ENCODE measurements at regions not wholly inside any gene's neighbourhood (a gene's known extent, or its start where the extent isn't known, plus 50 kb on each side); places are given as distances from the start of the nearest gene placed in this dataset.
"Not testable (repeated sequence)": the region's sequence is repeated elsewhere in the genome, so short reads cannot be mapped to it uniquely, and the experiment has no call there.

DNA sequence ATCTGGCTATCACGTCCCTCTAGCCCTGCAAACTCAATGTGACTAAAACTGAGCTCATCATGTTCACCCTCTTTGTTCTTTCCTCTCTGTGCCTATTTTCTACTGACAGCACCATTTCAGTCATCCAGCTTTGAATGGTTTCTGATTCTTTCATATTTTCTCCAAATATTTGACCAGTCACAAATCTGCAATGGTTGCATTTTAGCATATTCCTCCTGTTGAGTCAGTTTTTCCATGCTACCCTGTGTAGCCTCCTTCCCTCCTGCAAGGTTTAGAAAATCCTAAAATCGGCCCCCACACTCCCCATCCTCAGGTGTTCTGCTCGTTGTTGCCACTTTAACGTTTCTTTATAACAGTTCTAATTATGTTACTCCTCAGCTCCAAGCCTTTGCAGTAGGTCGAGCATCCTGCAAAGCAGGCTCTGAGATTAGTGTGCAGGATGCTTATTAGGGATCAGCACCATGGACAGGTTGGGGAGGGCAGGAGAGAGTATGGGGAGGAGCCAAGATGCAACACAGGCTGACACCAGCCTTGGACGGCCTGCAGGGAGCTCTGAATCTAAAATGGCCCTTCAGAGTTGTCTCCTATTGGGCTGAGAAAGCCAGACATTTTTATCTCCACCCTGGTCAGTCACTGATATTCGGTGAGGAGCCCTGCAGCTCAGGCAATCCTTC lies 531.0 kb upstream of the COBL start:
- H3K4me3 ChIP-seq (ENCODE audit: low read depth, low read length): no peak overlapping the region
- no peak for DNase-seq (ENCODE audit: low read depth)
- TF ChIP-seq, protein P1, sequence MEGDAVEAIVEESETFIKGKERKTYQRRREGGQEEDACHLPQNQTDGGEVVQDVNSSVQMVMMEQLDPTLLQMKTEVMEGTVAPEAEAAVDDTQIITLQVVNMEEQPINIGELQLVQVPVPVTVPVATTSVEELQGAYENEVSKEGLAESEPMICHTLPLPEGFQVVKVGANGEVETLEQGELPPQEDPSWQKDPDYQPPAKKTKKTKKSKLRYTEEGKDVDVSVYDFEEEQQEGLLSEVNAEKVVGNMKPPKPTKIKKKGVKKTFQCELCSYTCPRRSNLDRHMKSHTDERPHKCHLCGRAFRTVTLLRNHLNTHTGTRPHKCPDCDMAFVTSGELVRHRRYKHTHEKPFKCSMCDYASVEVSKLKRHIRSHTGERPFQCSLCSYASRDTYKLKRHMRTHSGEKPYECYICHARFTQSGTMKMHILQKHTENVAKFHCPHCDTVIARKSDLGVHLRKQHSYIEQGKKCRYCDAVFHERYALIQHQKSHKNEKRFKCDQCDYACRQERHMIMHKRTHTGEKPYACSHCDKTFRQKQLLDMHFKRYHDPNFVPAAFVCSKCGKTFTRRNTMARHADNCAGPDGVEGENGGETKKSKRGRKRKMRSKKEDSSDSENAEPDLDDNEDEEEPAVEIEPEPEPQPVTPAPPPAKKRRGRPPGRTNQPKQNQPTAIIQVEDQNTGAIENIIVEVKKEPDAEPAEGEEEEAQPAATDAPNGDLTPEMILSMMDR (IDR thresholded peaks at IDR 0.05; ENCODE audit: insufficient read depth, low read depth, low read length): no peak

DNA sequence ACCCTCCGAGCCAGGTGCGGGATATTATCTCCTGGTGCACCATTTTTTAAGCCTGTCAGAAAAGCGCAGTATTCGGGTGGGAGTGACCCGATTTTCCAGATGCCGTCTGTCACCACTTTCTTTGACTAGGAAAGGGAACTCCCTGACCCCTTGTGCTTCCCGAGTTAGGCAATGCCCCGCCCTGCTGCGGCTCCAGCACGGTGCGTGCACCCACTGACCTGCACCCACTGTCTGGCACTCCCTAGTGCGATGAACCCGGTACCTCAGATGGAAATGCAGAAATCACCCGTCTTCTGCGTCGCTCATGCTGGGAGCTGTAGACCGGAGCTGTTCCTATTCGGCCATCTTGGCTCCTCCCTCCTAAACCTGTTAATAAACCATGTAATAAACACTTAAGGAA lies 522.5 kb upstream of the COBL start:
- not testable (repeated sequence) for H3K4me3 ChIP-seq (ENCODE audit: low read depth, low read length); DNase-seq (ENCODE audit: low read depth)

DNA sequence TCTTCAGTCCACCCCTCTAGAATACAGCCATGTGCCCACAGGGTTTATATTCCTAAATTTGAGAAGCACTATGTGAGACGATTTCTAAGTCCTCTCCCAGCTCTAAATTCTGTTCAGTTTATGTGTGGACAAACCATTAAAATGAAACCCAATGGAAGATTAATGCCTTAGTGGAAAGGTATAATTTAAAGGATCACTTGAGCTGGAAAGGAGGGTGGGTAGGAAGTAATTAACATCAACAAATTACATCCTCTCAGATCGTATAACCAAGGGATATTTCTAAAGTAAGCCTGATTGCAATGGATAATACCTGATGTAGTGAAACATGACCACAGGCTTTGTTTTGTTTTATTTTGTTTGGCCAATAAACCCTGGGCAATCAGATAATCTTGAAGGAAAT lies 511.0 kb upstream of the COBL start:
- H3K4me3 ChIP-seq (ENCODE audit: low read depth, low read length): no peak overlapping the region
- no peak for DNase-seq (ENCODE audit: low read depth)
- TF ChIP-seq, protein P1 (IDR thresholded peaks at IDR 0.05; ENCODE audit: insufficient read depth, low read depth, low read length): no peak

DNA sequence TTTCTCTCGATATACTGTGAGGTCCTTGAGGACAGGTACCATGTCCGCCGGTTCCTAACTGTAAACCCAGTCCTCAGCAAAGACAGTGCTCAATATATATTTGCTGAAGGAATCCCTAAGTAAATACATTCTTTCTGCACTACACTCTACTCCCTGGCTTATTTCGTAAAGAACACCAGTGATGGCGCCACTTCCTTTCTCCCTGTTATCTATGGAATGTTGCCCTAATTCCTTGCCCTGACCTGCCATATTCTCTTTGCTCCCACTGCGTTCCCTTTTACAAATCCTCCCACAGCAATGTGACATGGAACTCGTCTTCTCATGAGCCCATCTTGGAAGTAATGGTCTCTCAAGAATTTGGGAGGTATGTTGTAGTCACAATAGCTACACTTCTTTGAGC lies 507.4 kb upstream of the COBL start:
- no peak overlapping the region for H3K4me3 ChIP-seq (ENCODE audit: low read depth, low read length)
- TF ChIP-seq, protein P1 (IDR thresholded peaks at IDR 0.05; ENCODE audit: insufficient read depth, low read depth, low read length): no peak
- no peak for DNase-seq (ENCODE audit: low read depth)

DNA sequence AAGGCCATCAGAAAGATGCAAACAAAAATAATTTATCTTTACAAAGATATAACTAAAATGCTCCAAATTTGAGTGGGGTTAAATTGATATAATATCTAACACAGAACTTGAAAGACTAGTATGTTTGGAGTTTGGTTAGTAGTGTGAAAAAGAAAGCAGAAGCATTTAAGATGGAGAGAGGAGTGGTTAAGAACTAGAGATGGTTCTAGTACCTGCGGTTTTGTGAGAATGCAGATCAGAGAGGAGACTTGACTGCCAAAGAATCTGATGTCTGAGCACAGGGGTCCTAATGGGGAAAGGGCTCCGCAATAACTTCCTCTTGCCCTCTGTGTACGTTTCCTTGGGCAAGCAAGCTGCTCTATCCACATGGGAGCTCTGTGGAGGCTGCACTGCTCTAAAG lies 506.8 kb upstream of the COBL start:
- TF ChIP-seq, protein P1 (IDR thresholded peaks at IDR 0.05; ENCODE audit: insufficient read depth, low read depth, low read length): no peak
- DNase-seq (ENCODE audit: low read depth): no peak
- H3K4me3 ChIP-seq (ENCODE audit: low read depth, low read length): no peak overlapping the region

DNA sequence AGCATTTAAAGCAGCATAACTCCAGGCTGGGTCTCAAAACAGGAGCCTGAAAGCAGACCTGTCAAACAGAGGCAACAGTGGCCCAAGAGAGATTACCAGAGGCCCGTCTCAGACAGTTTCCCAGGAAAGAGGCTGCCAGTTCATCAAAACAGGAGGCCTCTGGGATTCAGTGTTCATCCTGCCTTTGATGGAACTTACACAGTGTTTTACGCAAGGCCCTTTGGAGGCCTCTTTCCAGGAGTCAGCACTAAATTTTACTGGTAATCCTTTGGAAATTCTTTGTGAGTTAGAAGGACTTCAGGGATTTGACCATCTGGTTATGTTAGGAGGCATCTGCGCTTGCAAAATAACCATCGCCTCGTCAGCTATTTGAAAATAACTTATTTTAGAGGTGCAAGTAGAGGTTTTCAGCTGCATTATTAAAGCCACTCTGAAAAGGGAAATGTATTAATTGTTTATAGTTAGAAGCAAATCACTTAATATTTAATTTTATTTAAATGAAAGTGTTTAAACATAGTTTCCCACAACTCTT lies 501.2 kb upstream of the COBL start:
- TF ChIP-seq, protein P1 (IDR thresholded peaks at IDR 0.05; ENCODE audit: insufficient read depth, low read depth, low read length): no peak
- peak; percentile 40 for DNase-seq (ENCODE audit: low read depth)
- no peak overlapping the region for H3K4me3 ChIP-seq (ENCODE audit: low read depth, low read length)

DNA sequence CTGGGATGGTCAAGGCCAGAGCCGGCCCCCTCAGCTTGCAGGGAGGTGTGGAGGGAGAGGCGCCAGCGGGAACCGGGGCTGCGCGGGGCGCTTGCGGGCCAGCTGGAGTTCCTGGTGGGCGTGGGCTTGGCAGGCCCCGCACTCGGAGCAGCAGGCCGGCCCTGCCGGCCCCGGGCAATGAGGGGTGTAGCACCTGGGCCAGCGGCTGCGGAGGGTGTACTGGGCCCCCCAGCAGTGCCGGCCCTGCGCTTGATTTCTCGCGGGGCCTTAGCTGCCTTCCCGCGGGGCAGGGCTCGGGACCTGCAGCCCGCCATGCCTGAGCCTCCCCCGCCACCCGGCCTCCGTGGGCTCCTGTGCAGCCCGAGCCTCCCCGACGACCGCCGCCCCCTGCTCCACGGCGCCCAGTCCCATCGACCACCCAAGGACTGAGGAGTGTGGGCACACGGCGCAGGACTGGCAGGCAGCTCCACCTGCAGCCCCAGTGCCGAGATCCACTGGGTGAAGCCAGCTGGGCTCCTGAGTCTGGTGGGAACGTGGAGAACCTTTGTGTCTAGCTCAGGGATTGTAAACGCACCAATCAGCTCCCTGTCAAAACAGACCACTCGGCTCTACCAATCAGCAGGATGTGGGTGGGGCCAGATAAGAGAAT lies 489.3 kb upstream of the COBL start:
- DNase-seq (ENCODE audit: low read depth); H3K4me3 ChIP-seq (ENCODE audit: low read depth, low read length): not testable (repeated sequence)

DNA sequence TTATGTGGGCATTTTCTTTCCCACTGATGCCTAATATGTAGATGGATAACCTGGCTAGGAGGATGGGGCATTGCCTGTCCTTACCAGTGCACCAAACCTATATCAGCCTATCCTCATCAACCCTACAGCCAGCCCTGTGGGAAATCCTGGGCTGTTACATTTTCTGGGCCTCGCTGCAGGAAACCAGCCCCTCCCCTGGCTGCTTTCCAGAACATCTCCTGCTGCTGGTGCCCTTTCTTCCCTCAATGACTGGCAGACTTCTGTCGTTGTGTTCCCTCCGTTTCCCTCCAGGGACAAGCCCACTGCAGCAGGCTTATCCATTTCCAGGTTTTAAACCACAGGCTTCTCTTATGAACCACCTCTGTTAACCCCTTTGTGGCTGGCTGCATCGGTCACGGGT lies 486.1 kb upstream of the COBL start:
- TF ChIP-seq, protein P1 (IDR thresholded peaks at IDR 0.05; ENCODE audit: insufficient read depth, low read depth, low read length): no peak

More for the DNA sequence above, 486.1 kb upstream of the COBL start:
- H3K4me3 ChIP-seq (ENCODE audit: low read depth, low read length): no peak overlapping the region
- no peak for DNase-seq (ENCODE audit: low read depth)

Data from fibroblast of villous mesenchyme (primary cell).